Ovary (tissue), 7 donors: ENCODE measurements at regions not wholly inside any gene's neighbourhood (a gene's known extent, or its start where the extent isn't known, plus 50 kb on each side); places are given as distances from the start of the nearest gene placed in this dataset.

Experiments
- DNase-seq, 5 donors: peaks; one replicate each; pipeline ENCODE4 v3.0.0-alpha.2; 2019 to 2020
- H3K27ac ChIP-seq, 2 donors: fragments of 200-600 bp; one replicate each; pipeline versions ENCODE4 v1.5.1 to v1.8.0; 2019 to 2022
- H3K27me3 ChIP-seq: fragments of 200-600 bp; one replicate; pipeline ENCODE4 v1.8.0; 2022
- H3K36me3 ChIP-seq: fragments of 200-600 bp; sonication (generic); one replicate; pipeline ENCODE4 v1.5.1; 2019
- H3K4me1 ChIP-seq: one replicate; pipeline ENCODE4 v1.8.1; 2013; ENCODE audit warnings: mild to moderate bottlenecking, moderate library complexity; ENCODE audit not compliant: insufficient read depth
- H3K4me3 ChIP-seq: fragments of 200-600 bp; sonication (generic); one replicate; pipeline ENCODE4 v1.5.1; 2017
- H3K9me3 ChIP-seq, 2 donors: fragments of 200-600 bp in 1 of 2; sonication (generic) in 1 of 2; one replicate each; pipeline versions ENCODE4 v1.5.1 to v1.8.1; 2013 to 2019; ENCODE audit warnings: mild to moderate bottlenecking in 1 of 2, moderate library complexity in 1 of 2
- CTCF ChIP-seq, 3 donors: fragments of 450-650 bp in 2 of 3; fragments of 200-600 bp in 1 of 3; IDR thresholded peaks; one replicate each; pipeline versions ENCODE4 v1.5.1 to v1.8.0; 2016 to 2022; ENCODE audit warnings: antibody characterized with exemption in 3 of 3, mild to moderate bottlenecking in 1 of 3
- EP300 ChIP-seq: sonication (generic); formaldehyde crosslinking; IDR thresholded peaks from one replicate; pipeline ENCODE4 v1.6.1; 2017; ENCODE audit warnings: antibody characterized with exemption
- POLR2A ChIP-seq: fragments of 450-650 bp; IDR thresholded peaks from one replicate; pipeline ENCODE4 v1.6.1; 2017; ENCODE audit warnings: antibody characterized with exemption, mild to moderate bottlenecking, moderate library complexity
- whole genome bisulfite sequencing, 3 donors: extraction: QIAGEN DNeasy Blood & Tissue Kit in 1 of 3; methylation state at CpG; one replicate each; pipeline versions ENCODE4 v1.1.5 to v1.1.7; 2013 to 2017; 5-methylcytosine and 5-hydroxymethylcytosine counted together
- intact Hi-C, 4 donors: fragments of 100-400 bp; cut with DNase I; formaldehyde crosslinking; loops; one replicate each; pipeline versions ENCODE4 v1.11.0 to v1.15.1; 2022 to 2023
- donor health status: DM: no; HTN: no; CAD: no; lungs with moderate emphysema.
- donor health status: DM: no; HTN: no; CAD: no.
- donor health status: Bipolar disorder and iron deficiency.
- donor health status: DM: no; HTN: no; CAD: no.
- donor health status: DM: yes; HTN: yes; CAD: no.

DNA sequence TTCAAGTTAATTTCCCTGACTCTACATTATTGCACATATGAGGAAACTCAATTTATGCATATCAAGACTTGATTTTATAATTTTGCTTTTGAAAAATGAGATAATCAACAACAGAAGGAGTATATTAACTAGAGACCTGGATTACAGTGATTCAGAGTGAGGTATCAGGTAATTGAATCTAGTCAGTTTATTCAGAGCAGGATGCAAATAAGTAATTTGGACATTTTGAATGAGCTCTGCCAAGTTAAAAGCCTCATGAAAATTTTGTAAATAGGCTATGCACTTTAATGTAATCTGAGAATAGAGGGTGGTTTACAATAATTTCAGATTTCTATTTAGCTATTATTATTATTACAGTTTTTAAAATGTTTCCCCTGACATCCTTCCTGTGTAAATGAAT is 203.7 kb upstream of the EMCN start:
- Histone ChIP-seq H3K4me3 (no peak overlapping the region), H3K4me1 (no peaks in the 10 kb centered on the region), H3K36me3 (no peaks in the 10 kb centered on the region), H3K9me3 (no peaks in the 10 kb centered on the region), H3K27ac (no peak overlapping the region), H3K27me3 (no peaks in the 10 kb centered on the region)
- intact Hi-C loops: no loop called here
- no peak for DNase-seq
- TF ChIP-seq EP300 (no peak), CTCF (IDR thresholded peaks at IDR 0.05) (no peak), POLR2A (no peak)

GRCh38 chr4:100721077-100721476 is 203.3 kb upstream of the EMCN start:
- WGBS, 3 donors: 57 to 63% (median 62%) methylated on average over 2 of the region's 2 CpGs
- Histone ChIP-seq H3K27me3 (no peaks in the 10 kb centered on the region), H3K27ac (no peak overlapping the region), H3K36me3 (no peaks in the 10 kb centered on the region), H3K4me1 (no peaks in the 10 kb centered on the region), H3K4me3 (no peak overlapping the region), H3K9me3 (no peaks in the 10 kb centered on the region)
- no peak for DNase-seq
- intact Hi-C loops: no loop called here
- no peak for TF ChIP-seq EP300
- TF ChIP-seq POLR2A: no peak
- TF ChIP-seq CTCF (IDR thresholded peaks at IDR 0.05): no peak

- H3K27me3 ChIP-seq: no peaks in the 10 kb centered on the region
- H3K4me3 ChIP-seq: no peak overlapping the region
- WGBS, 3 donors: 82 to 88% (median 87%) methylated on average over 5 of the region's 5 CpGs
- no peak for DNase-seq
- no peaks in the 10 kb centered on the region for H3K36me3 ChIP-seq
- TF ChIP-seq EP300 (no peak), POLR2A (no peak), CTCF (IDR thresholded peaks at IDR 0.05) (no peak)
- no peaks in the 10 kb centered on the region for H3K9me3 ChIP-seq
- no peak overlapping the region for H3K27ac ChIP-seq
- H3K4me1 ChIP-seq: no peaks in the 10 kb centered on the region
- intact Hi-C loops: no loop called here
Measured at GRCh38 chr4:100716416-100716815, 198.6 kb upstream of the EMCN start.

- no peak for DNase-seq
- 62 to 80% (median 76%) methylated on average over 4 of the region's 4 CpGs for WGBS, 3 donors
- H3K27me3 ChIP-seq: no peaks in the 10 kb centered on the region
- no peaks in the 10 kb centered on the region for H3K4me1 ChIP-seq
- no peaks in the 10 kb centered on the region for H3K9me3 ChIP-seq
- no peak for TF ChIP-seq POLR2A
- no peak for TF ChIP-seq EP300
- no peak for TF ChIP-seq CTCF (IDR thresholded peaks at IDR 0.05)
- H3K27ac ChIP-seq: no peak overlapping the region
- H3K4me3 ChIP-seq: no peak overlapping the region
- intact Hi-C loops: no loop called here
- H3K36me3 ChIP-seq: no peaks in the 10 kb centered on the region
Measured at GRCh38 chr4:100708776-100709175, 191.0 kb upstream of the EMCN start.

- Histone ChIP-seq H3K9me3 (no peaks in the 10 kb centered on the region), H3K4me1 (no peaks in the 10 kb centered on the region), H3K4me3 (no peak overlapping the region), H3K27me3 (no peaks in the 10 kb centered on the region), H3K27ac (no peak overlapping the region), H3K36me3 (no peaks in the 10 kb centered on the region)
- TF ChIP-seq EP300 (no peak), POLR2A (no peak), CTCF (IDR thresholded peaks at IDR 0.05) (no peak)
- DNase-seq: no peak
- intact Hi-C loops: no loop called here
- WGBS, 3 donors: 90 to 98% (median 94%) methylated on average over 1 of the region's 1 CpG
Measured at GRCh38 chr4:100707786-100708185, 190.0 kb upstream of the EMCN start.
